ENCODE measurements at regions not wholly inside any gene's neighbourhood (a gene's known extent, or its start where the extent isn't known, plus 50 kb on each side); places are given as distances from the start of the nearest gene placed in this dataset.

DNA sequence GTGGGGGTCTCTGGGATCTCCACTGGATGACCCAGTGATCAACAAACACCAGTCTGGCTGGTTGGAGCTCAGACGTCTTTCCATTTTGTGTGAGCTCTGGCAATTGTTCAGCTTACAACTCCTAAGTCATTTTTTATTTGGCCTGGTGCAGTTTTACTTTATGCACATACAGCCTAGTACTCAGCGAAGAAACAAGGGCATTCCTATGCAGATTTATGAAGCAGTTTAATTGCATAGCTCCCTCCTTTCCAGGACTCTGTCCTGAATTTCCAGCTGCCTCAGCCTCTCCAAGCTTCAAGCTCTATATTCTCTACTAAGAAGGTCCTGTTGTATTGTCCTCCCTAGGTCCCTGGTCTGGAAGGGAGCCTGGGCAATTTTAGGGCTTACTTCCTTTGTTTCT lies 145.6 kb upstream of the GALNT17 start:
- no peak for DNase-seq (ENCODE audit: low spot score)

DNA sequence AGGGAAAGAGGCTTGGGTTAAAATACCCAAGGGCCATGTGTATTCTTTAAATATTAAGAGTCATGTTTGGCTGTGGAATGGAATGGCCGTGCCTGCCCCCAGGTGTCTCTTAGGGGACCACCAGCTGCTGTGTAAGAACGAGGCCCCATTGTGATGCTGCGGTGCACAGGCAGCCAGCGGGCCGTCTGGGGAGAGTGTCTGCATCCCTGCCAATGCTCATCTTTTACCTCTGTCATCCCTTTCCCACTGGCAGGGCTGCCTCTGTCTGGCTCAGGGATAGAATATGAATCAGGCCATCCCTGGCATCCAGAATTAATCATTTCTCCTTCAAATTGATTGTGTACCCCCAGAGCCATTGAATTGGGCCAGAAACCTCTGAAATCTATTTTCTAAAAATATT lies 137.8 kb upstream of the GALNT17 start:
- DNase-seq (ENCODE audit: low spot score) = no peak

DNA sequence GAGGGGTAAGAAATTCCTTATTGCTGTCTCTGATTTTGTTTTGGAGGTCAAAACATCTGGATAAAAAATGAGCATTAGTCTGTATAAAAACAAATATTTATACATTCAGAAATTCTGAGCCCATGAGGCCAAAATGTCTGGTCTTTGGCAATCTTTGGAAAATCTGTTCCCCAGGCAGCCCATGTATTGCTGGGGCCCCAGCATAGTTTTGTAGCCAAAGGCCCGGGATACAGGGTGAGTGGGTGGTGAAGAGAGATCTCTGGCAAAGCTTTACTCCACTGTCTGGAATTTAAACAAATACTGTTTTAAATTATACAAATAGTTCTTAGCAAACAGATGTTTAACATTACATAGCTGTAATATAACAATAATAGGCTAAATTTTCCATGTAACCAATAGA lies 134.7 kb upstream of the GALNT17 start:
- no peak for DNase-seq (ENCODE audit: low spot score)

DNA sequence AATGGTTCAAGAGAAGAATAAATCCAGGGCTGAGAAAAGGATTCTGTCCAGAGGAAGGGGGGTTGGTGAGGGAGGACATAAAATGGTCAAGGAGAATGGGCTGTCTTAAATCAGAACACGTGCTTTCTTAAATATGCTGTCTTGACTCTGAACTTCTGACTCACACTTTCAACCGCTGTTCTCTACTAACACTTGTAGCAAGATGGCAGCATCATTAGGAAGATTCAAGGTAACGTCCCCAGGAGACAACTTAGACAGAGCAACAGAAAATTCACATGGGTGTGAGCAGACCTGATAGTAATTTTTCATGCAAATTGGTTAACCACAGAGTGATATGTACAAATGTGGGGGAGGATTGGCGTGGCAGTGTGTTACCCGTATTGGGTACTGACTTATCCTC lies 126.8 kb upstream of the GALNT17 start:
- DNase-seq (ENCODE audit: low spot score) = no peak

DNA sequence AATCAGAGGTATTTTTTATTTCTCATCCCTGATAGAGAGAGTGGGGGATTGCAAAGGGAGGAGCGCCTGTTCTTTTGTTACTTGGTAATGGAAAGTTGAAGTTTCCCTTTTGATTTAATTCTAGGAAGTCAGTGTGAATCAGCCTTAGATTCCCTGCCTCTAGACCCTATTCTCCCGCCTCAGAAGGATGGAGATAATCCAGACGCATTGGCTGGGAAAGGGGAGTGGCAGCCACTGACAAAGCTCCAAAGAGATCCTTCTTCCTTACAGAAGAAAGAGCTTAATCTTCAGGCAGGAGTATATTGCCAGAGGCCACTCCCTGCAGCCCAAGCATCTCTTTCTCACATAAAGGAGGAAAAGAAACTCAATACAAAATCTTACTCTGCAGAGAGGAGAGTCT lies 122.3 kb upstream of the GALNT17 start:
- no peak for DNase-seq (ENCODE audit: low spot score)

DNA sequence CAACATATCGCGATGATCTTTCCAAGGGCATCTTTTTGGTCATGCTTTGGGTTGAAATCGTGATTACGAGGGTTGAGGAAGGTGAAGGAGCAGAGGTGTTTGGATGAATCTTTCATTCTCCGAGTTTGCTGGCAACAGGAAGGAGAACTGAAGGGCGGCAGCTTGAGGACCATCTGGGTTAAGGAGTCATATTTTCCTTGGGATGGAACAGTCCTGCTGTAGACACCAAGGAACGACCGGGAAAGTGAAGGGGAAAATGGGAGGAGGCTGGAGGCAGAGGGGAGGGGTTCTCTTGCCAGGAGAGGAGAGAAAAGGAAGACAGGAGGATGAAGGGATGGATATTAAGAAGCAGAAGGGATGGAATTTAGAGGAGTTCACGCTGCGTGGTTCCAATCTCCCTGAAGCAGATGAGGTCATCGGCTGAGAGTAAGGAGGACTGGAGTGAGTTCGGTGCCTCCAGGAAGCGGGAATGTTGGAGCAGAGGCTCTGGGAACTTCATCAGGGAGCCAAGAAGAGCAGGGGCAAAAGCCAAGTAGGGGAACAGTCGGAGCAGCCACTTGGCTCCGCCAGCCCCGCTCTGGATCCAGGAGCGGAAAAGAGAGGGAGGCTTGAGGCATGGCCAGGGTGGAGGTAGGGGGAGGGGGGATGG lies 116.6 kb upstream of the GALNT17 start:
- no peak for DNase-seq (ENCODE audit: low spot score)

DNA sequence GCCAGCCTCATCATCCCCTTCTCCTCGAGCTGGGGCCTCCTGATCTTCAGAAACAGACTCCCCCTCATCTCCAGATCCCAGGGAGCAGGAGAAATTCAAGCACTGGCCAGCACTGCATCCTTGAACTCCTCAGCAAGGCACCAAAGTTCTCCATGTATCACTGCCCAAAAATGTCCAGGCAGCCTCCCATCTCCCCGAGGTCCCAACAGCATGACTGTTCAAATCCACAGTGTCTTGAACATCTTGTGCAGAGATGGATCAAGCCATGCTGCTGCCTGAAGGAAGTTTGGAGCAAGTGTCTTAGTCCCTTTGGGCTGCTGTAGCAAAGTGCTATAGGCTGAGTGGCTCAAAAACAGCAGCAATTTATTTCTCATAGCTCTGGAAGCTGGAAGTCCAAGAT lies 115.5 kb upstream of the GALNT17 start:
- no peak for DNase-seq (ENCODE audit: low spot score)

DNA sequence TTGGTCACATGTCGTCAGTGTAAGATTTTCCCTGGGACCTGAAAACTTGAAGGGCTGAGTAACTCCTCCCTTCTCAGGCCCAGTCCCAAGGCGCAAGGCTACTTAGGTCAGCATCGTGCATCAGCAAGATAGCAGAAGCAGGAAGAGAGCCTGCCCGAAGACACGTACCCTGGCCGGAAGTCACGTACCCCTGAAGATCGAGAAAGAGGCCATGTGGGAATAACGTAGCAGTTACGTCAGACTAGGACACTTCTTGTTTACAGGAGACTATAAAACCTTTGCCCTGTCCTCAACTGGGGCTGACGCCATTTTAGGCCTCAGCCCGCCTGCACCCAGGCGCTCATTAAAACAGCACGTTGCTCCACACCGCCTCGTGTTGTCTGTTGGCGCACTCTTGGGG lies 114.3 kb upstream of the GALNT17 start:
- DNase-seq (ENCODE audit: low spot score) = no peak

DNA sequence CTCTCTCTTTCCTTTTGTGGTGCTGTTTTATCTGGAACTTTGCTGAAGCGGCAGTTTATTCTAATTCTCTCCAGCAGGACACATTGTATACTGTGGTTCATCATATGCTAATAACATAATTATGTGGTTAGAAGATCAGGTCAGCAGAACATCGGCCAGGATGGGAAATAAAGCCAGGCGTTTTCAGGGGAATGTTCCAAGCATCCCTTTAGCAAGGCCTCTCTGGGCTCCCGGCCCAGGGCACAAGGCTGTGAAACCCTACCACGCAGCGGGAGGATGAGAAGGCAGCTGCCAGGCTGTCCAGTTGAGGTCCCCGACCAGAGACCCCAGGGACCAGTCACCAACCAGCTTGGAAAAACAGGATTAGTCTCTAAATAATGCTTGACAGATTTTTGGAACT lies 112.2 kb upstream of the GALNT17 start:
- no peak for DNase-seq (ENCODE audit: low spot score)

DNA sequence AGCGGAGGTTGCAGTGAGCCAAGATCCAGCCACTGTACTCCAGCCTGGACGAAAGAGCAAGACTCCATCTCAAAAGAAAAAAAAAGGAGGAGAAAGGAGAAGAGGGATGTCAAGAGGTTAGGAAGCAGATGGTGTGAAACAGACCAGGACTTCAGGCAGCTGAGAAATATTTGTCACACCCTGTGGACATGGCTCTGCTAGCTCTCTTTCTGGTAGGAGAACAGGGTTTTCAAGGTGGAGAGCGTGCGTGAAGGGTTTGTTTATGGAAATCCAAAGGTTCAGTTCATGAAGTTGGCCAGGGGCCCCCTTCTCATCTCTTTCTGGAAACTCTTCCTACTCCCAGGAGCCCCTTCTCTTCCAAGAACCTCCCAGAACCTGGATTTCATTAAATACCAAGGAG lies 110.8 kb upstream of the GALNT17 start:
- no peak for DNase-seq (ENCODE audit: low spot score)

DNA sequence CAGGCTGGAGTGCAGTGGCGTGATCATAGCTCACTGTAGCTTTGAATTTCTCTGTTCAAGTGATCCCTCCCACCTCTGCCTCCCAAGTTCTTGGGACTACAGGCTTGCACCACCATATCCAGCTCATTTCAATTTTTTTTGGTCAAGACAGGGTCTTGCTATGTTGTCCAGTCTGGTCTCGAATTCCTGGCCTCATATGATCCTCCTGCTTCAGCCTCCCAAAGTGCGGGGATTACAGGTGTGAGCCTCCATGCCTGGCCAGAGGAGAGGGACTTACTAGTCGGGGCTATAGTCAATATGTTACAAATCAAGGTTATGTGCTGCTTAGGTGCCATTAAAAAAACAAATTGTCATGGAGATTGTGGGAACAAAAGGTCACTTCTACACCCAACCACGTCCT lies 105.3 kb upstream of the GALNT17 start:
- DNase-seq (ENCODE audit: low spot score) = no peak

DNA sequence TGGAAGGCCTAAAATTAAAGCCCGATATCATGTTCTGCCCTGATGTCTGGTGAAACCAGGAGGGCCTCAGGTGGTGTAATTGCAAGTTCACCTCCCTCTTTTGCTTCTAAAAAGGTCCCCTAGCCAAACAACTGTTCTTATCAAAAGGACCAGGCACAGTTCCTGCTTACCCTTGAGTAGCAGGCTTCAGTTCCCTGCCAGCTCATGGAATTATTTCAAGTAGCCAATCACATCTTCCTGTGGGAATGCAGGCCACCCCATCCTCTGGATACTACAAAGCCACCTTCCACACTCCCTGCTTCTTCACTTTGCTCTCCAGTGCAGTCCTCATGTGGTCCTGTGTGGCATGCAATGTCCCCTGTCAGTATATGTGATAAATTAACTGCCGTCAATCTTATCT lies 97.7 kb upstream of the GALNT17 start:
- no peak for DNase-seq (ENCODE audit: low spot score)

DNA sequence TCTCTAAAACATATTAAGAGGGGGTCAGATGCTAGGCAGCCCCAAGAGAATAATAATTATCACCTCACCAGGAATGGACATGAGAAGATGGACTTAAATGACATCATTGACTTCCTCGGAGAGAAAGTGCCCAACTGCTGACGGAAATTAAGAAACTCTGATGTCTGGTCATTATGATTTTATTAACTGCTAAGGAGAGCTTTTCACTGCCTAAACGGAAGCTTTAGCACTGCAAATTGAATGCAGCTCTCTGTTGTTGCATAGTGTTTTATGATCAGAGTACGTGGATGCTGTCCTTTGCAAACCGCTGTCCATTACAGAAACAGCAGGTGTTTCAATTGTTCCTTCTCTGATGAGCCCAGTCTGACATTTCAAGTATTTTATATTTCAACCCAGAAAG lies 89.4 kb upstream of the GALNT17 start:
- DNase-seq (ENCODE audit: low spot score) = no peak

DNA sequence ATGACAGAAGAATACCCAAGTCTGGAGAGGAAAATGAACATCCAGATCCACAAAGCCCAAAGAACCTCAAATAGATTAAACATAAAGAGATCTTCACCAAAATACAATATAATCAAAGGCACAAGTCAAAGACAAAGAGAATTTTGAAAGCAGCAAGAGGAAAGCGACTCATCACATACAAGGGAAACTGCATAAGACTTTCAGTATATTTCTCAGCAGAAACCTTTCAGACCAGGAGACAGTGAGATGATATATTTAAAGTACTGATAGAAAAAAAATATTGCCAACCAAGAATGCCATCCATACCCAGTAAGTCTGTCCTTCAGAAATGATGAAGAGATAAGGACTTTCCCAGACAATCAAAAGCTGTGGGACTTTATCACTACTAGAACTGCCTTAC lies 81.5 kb upstream of the GALNT17 start:
- DNase-seq (ENCODE audit: low spot score) = no peak

DNA sequence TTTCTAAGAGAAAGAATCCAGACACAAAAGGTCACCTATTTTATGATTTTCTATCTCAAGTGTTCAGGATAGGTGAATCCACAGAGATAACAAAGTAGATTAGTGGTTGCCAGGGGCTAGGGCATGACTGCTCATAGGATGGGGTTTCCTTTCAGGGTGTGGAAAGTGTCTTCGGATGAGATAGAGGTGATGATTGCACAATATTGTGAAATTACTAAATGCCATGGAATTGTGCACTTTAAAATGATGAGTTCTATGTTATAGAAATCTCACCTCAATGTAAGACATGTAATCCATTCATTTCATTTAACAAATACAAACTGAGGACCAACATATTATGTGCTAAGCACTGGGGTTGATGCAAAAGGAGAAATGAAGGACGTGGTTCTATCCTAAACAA lies 76.4 kb upstream of the GALNT17 start:
- DNase-seq (ENCODE audit: low spot score) = no peak

DNA sequence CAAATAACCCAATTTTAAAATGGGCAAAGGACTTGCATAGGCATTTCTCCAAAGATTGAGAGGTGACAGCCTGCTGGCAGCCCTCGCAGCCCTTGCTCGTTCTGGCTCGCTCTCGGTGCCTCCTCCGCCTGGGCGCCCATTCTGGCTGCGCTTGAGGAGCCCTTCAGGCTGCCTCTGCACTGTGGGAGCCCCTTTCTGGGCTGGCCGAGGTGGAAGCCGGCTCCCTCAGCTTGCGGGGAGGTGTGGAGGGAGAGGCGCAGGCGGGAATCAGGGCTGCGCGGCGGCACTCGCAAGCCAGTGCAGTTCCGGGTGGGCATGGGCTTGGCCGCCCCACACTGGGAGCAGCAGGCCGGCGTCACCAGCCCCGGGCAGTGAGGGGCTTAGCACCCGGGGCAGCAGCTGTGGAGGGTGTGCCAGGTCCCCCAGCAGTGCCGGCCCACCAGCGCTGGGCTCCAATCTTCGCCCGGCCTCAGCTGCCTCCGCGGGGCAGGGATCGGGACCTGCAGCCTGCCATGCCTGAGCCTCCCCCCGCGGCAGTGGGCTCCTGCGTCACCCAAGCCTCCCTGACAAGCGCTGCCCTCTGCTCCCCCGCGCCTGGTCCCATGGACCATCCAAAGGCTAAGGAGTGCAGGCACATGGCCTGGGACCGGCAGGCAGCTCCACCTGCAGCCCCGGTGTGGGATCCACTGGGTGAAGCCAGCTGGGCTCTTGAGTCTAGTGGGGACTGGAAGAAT lies 54.0 kb upstream of the GALNT17 start:
- no peak for DNase-seq (ENCODE audit: low spot score)

Data from activated CD4-positive, alpha-beta T cell treated with anti-CD3 and anti-CD28 coated beads, Interleukin-2, Interleukin-4, amounts not matched to agents 100 ng/mL and 50 ng/mL, durations not matched to agents 16 hours and 8 hours (primary cell).